H9 (cell line): ENCODE measurements at regions not wholly inside any gene's neighbourhood (a gene's known extent, or its start where the extent isn't known, plus 50 kb on each side); places are given as distances from the start of the nearest gene placed in this dataset.

Experiments
- DNase-seq: peaks from one replicate; pipeline ENCODE4 v3.0.0-alpha.2; 2017
- H2AFZ ChIP-seq: one replicate; pipeline ENCODE4 v1.6.1; 2013; ENCODE audit warnings: mild to moderate bottlenecking, low read length, control low read depth, moderate library complexity
- H2AK5ac ChIP-seq: 2 replicates; pipeline ENCODE4 v1.6.1; 2013; ENCODE audit warnings: low read length, control low read depth, mixed read lengths; ENCODE audit not compliant: insufficient read length
- H2BK120ac ChIP-seq: one replicate; pipeline ENCODE4 v1.6.1; 2013; ENCODE audit warnings: low read depth, mild to moderate bottlenecking, low read length, control low read depth, inconsistent platforms; ENCODE audit not compliant: poor library complexity, severe bottlenecking
- H2BK12ac ChIP-seq: 2 replicates; pipeline ENCODE4 v1.6.1; 2013; ENCODE audit warnings: low read length, control low read depth, mixed read lengths, low read depth; ENCODE audit not compliant: insufficient read length
- H2BK15ac ChIP-seq: 2 replicates; pipeline ENCODE4 v1.6.1; 2013; ENCODE audit warnings: low read depth, low read length, control low read depth
- H2BK20ac ChIP-seq: one replicate; pipeline ENCODE4 v1.6.1; 2013; ENCODE audit warnings: low read depth, mild to moderate bottlenecking, low read length, control low read depth, inconsistent platforms; ENCODE audit not compliant: poor library complexity, severe bottlenecking
- H2BK5ac ChIP-seq: 2 replicates; pipeline ENCODE4 v1.6.1; 2013; ENCODE audit warnings: low read length, control low read depth, mixed read lengths; ENCODE audit not compliant: insufficient read length
- H3K14ac ChIP-seq: 2 replicates; pipeline ENCODE4 v1.6.1; 2013; ENCODE audit warnings: low read length, control low read depth; ENCODE audit not compliant: insufficient read depth
- H3K18ac ChIP-seq: 2 replicates; pipeline ENCODE4 v1.6.1; 2013; ENCODE audit warnings: low read depth, mild to moderate bottlenecking, mixed read lengths, low read length, control low read depth; ENCODE audit not compliant: insufficient read length
- H3K23ac ChIP-seq: 2 replicates; pipeline ENCODE4 v1.6.1; 2013; ENCODE audit warnings: low read length, control low read depth, mixed read lengths, low read depth; ENCODE audit not compliant: insufficient read length
- H3K23me2 ChIP-seq: 2 replicates; pipeline ENCODE4 v1.6.1; 2013; ENCODE audit warnings: low read depth, mild to moderate bottlenecking, mixed read lengths, low read length, control low read depth; ENCODE audit not compliant: insufficient read length, poor library complexity, severe bottlenecking
- H3K27ac ChIP-seq: 2 replicates; pipeline ENCODE4 v1.5.1; 2013; ENCODE audit warnings: low read length, control low read depth, mixed read lengths, low read depth; ENCODE audit not compliant: insufficient read length
- H3K27me3 ChIP-seq: 2 replicates; pipeline ENCODE4 v1.6.1; 2013; ENCODE audit warnings: low read length, control low read depth, inconsistent platforms; ENCODE audit not compliant: insufficient read depth
- H3K4ac ChIP-seq: 2 replicates; pipeline ENCODE4 v1.6.1; 2013; ENCODE audit warnings: low read depth, mild to moderate bottlenecking, control low read depth, inconsistent platforms, low read length, moderate library complexity
- H3K4me1 ChIP-seq: 2 replicates; pipeline ENCODE4 v1.6.1; 2013; ENCODE audit warnings: low read length, control low read depth, inconsistent platforms; ENCODE audit not compliant: insufficient read depth
- H3K4me2 ChIP-seq: 2 replicates; pipeline ENCODE4 v1.6.1; 2013; ENCODE audit warnings: low read length, control low read depth, mixed read lengths; ENCODE audit not compliant: insufficient read length, insufficient read depth
- H3K56ac ChIP-seq: 2 replicates; pipeline ENCODE4 v1.6.1; 2013; ENCODE audit warnings: low read depth, mild to moderate bottlenecking, mixed read lengths, low read length, control low read depth; ENCODE audit not compliant: insufficient read length
- H3K79me1 ChIP-seq: 2 replicates; pipeline ENCODE4 v1.6.1; 2013; ENCODE audit warnings: low read depth, mild to moderate bottlenecking, moderate library complexity, low read length, control low read depth, inconsistent platforms; ENCODE audit not compliant: insufficient read depth, poor library complexity, severe bottlenecking
- H3K79me2 ChIP-seq: 2 replicates; pipeline ENCODE4 v1.6.1; 2013; ENCODE audit warnings: low read length, control low read depth, inconsistent platforms; ENCODE audit not compliant: insufficient read depth
- H3K9ac ChIP-seq: 2 replicates; pipeline ENCODE4 v1.6.1; 2013; ENCODE audit warnings: low read length, control low read depth, mixed read lengths; ENCODE audit not compliant: insufficient read length; ENCODE audit errors: extremely low read depth
- H3K9me3 ChIP-seq: one replicate; pipeline ENCODE4 v1.6.1; 2013; ENCODE audit warnings: low read depth, low read length, inconsistent platforms; ENCODE audit not compliant: control insufficient read depth
- H3T11ph ChIP-seq: one replicate; pipeline ENCODE4 v1.6.1; 2013; ENCODE audit warnings: mild to moderate bottlenecking, low read length, control low read depth, inconsistent platforms
- H4K20me1 ChIP-seq: one replicate; pipeline ENCODE4 v1.6.1; 2013; ENCODE audit not compliant: control insufficient read depth, insufficient read length, insufficient read depth
- H4K5ac ChIP-seq: 2 replicates; pipeline ENCODE4 v1.6.1; 2013; ENCODE audit warnings: low read depth, mild to moderate bottlenecking, mixed read lengths, low read length, control low read depth; ENCODE audit not compliant: insufficient read length
- H4K8ac ChIP-seq: replicated peaks from 2 replicates; pipeline ENCODE4 v1.6.1; 2013; ENCODE audit warnings: low read length, control low read depth, mixed read lengths, low read depth; ENCODE audit not compliant: insufficient read length
- H4K91ac ChIP-seq: 2 replicates; pipeline ENCODE4 v1.6.1; 2013; ENCODE audit warnings: low read depth, mild to moderate bottlenecking, moderate library complexity, mixed read lengths, low read length, control low read depth; ENCODE audit not compliant: insufficient read length
- H3K27ac Mint-ChIP-seq, 3 experiments: 2 replicates in 2 of 3; 3 replicates in 1 of 3; pipeline ENCODE4 v1.8.0; 2020 to 2021; ENCODE audit warnings: mixed read lengths in 3 of 3, mild to moderate bottlenecking in 1 of 3, moderate library complexity in 1 of 3
- H3K27me3 Mint-ChIP-seq: 2 replicates; pipeline ENCODE4 v1.8.0; 2021; ENCODE audit warnings: low read depth, mild to moderate bottlenecking, moderate library complexity, mixed read lengths
- H3K36me3 Mint-ChIP-seq, 3 experiments: 2 replicates in 2 of 3; 3 replicates in 1 of 3; pipeline ENCODE4 v1.8.0; 2020 to 2021; ENCODE audit warnings: low read depth in 3 of 3, mixed read lengths in 3 of 3; ENCODE audit not compliant: insufficient read depth in 1 of 3
- H3K4me1 Mint-ChIP-seq, 2 experiments: 2 replicates each; pipeline ENCODE4 v1.8.0; 2020; ENCODE audit warnings: mixed read lengths in 2 of 2
- H3K4me3 Mint-ChIP-seq, 2 experiments: 2 replicates in 1 of 2; 3 replicates in 1 of 2; pipeline ENCODE4 v1.8.0; 2020 to 2021; ENCODE audit warnings: mild to moderate bottlenecking in 2 of 2, mixed read lengths in 2 of 2, moderate library complexity in 1 of 2
- H3K9me3 Mint-ChIP-seq, 2 experiments: 2 replicates in 1 of 2; 3 replicates in 1 of 2; pipeline ENCODE4 v1.8.0; 2020; ENCODE audit warnings: mild to moderate bottlenecking in 2 of 2, mixed read lengths in 2 of 2, moderate library complexity in 1 of 2
- WGBS: extraction: QIAGEN DNeasy Blood & Tissue Kit; methylation state at CpG from one replicate; pipeline ENCODE4 v1.1.7; 2013; ENCODE audit warnings: missing lambda C conversion rate, low lambda C conversion rate, mixed read lengths; ENCODE audit not compliant: insufficient read length; ENCODE audit errors: extremely low coverage; 5-methylcytosine and 5-hydroxymethylcytosine counted together
- TF ChIP-seq, protein P1 (sequence below): fragments of 200-600 bp; sonication (generic); conservative IDR thresholded peaks from 3 replicates; pipeline ENCODE4 v1.8.0; 2021; ENCODE audit warnings: antibody characterized with exemption, mild to moderate bottlenecking

DNA sequence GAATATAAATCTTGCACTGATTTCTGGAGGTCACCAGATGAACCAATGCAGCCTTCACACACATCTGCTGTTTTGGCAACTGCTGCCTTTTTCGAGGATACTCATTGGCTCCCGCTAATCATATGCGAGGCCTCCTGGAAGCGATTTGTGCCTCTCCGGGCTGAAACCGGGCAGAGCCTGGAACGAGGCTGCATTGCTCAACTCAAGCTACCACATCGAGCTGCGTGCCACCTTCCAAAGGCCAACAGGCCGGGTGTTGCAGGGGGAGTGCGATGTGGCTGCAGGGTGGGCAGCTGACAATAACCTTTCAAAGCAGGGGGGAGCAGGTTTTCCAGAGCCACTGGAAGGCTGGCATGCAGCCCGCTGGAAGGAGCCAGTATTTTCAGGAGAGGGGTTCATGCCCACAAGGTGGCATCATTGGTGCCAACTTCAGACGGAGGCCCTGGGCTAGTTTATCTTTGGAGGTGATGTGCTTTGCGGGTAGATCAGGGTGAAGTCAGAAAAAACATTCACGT lies 122.6 kb upstream of the IFNGR1 start:
- TF ChIP-seq, protein P1, sequence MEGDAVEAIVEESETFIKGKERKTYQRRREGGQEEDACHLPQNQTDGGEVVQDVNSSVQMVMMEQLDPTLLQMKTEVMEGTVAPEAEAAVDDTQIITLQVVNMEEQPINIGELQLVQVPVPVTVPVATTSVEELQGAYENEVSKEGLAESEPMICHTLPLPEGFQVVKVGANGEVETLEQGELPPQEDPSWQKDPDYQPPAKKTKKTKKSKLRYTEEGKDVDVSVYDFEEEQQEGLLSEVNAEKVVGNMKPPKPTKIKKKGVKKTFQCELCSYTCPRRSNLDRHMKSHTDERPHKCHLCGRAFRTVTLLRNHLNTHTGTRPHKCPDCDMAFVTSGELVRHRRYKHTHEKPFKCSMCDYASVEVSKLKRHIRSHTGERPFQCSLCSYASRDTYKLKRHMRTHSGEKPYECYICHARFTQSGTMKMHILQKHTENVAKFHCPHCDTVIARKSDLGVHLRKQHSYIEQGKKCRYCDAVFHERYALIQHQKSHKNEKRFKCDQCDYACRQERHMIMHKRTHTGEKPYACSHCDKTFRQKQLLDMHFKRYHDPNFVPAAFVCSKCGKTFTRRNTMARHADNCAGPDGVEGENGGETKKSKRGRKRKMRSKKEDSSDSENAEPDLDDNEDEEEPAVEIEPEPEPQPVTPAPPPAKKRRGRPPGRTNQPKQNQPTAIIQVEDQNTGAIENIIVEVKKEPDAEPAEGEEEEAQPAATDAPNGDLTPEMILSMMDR = peak; percentile 45; the same call in 2 of the 3 replicates

More for the DNA sequence above, 122.6 kb upstream of the IFNGR1 start:
- Mint-ChIP-seq H3K36me3 (no peaks in the 10 kb centered on the region), H3K4me3 (no peak overlapping the region), H3K4me1 (peaks cover 24 to 28% of the 10 kb centered on the region in 2 experiments), H3K27ac (no peak overlapping the region), H3K9me3 (no peaks in the 10 kb centered on the region), H3K27me3 (peaks cover 6% of the 10 kb centered on the region; the same call in 1 of the 2 replicates)
- Histone ChIP-seq H3K56ac (no peak overlapping the region), H3K79me1 (no peaks in the 10 kb centered on the region), H3T11ph (no peak overlapping the region), H4K5ac (no peak overlapping the region), H3K23ac (no peak overlapping the region), H2BK20ac (no peak overlapping the region), H3K9me3 (no peaks in the 10 kb centered on the region), H3K18ac (no peak overlapping the region), H2AFZ (peak overlapping the region; percentile 49), H2BK15ac (no peak overlapping the region), H2AK5ac (no peak overlapping the region), H3K4ac (no peak overlapping the region), H4K8ac (no peak overlapping the region), H3K4me2 (no peak overlapping the region), H4K20me1 (no peaks in the 10 kb centered on the region), H3K79me2 (no peaks in the 10 kb centered on the region), H3K27me3 (no peaks in the 10 kb centered on the region), H3K14ac (no peak overlapping the region), H3K23me2 (no peaks in the 10 kb centered on the region), H2BK120ac (no peak overlapping the region), H3K27ac (no peak overlapping the region), H4K91ac (no peak overlapping the region), H3K9ac (no peak overlapping the region), H2BK5ac (no peak overlapping the region), H2BK12ac (no peak overlapping the region), H3K4me1 (peaks cover 3% of the 10 kb centered on the region; the same call in 1 of the 2 replicates)
- peak; percentile 54 for DNase-seq
- no CpG with 5 or more reads among the region's 15 CpGs for WGBS
